Motor neuron (in vitro differentiated cells): ENCODE measurements at regions not wholly inside any gene's neighbourhood (a gene's known extent, or its start where the extent isn't known, plus 50 kb on each side); places are given as distances from the start of the nearest gene placed in this dataset.

Experiments used
- ATAC-seq, 8 experiments: fragments of 200-7000 bp; cut with Tn5 transposase; replicated peaks in 6 of 8; 2 replicates each; pipeline ENCODE4 v1.8.0; 2021; ENCODE audit warnings: mild to moderate bottlenecking in 8 of 8, moderate library complexity in 8 of 8
- H3K27ac ChIP-seq, 2 donors: fragments of 250-450 bp; sonication (Bioruptor Pico); 2 replicates each; pipeline ENCODE4 v1.9.0; 2021; ENCODE audit warnings: antibody characterized with exemption in 2 of 2, mild to moderate bottlenecking in 2 of 2, moderate library complexity in 1 of 2
- H3K4me1 ChIP-seq, 2 donors: fragments of 250-450 bp; sonication (Bioruptor Pico); replicated peaks in 1 of 2; 2 replicates each; pipeline ENCODE4 v1.6.1; 2021; ENCODE audit warnings: antibody characterized with exemption in 2 of 2, mild to moderate bottlenecking in 2 of 2, moderate library complexity in 1 of 2
- H3K4me3 ChIP-seq, 5 donors: fragments of 250-450 bp; sonication (Bioruptor Pico); 2 replicates each; pipeline ENCODE4 v1.9.0; 2021; ENCODE audit warnings: antibody characterized with exemption in 5 of 5, mild to moderate bottlenecking in 5 of 5, moderate library complexity in 4 of 5
- WGBS, 10 experiments: fragments of 450-650 bp; shearing (Covaris generic); methylation state at CpG; one replicate each; pipeline ENCODE4 v1.0.0; 2022; 5-methylcytosine and 5-hydroxymethylcytosine counted together
- in situ Hi-C, 9 experiments: fragments of 400-800 bp; cut with MboI; loops; one replicate each; pipeline ENCODE4 v1.15.0; 2021; ENCODE audit warnings: low sequenced_read_pairs in 9 of 9, low pct_unique_long_range_greater_than_20kb in 2 of 9; ENCODE audit not compliant: unreplicated experiment in 9 of 9

DNA sequence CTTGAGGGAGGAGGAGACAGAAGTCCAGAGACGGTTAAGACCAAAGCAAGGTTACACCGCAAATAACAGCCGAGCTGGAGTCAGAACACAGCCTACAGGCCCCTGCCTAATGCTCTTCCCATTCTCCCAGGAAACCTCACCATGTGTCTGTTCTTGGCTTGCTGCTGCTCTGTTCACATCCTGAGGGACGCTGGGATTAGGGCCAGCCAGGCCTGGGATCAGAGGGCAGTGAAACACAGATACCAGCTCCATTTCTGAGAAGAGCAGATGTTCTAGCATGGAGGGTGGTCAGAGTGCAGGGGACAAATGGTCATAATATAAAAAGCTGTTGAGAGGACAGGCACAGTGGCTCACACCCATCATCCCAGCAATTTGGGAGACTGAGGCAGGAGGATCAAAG, 124.8 kb upstream of the LARP1 start:
- H3K27ac ChIP-seq: no peak overlapping the region
- WGBS, 10 experiments: 53 to 100% (median 64%) methylated on average over 1 to 2 of the region's 4 CpGs; no CpG with 5 or more reads in 5 of the 10 experiments
- no peaks in the 10 kb centered on the region for H3K4me1 ChIP-seq
- in situ Hi-C loops: loop anchor here in 2 of 9 experiments (25.0 kb wide), 2 partner anchors 643 to 668 kb away; no protein-coding TSS in a partner anchor
- H3K4me3 ChIP-seq: no peak overlapping the region
- ATAC-seq: no peak

DNA sequence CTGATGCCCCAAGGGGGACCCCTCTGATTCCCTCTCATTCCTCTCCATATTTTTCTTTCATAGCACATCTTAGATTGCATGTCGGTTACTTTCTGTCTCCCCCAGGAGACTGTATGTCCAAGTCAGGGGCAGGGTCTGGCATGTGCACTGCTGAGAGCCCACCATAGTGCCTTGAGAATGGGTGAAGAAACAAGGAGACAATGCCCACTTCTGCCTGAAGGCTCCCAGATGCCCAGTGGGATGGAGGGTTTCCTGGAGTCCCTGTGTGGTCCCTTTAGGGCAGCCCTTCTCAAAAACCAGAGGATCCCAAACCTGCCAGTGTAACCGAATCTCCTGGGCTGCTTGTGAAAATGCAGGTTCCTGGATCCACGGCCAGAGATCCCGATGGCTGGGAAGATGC, 126.5 kb upstream of the LARP1 start:
- H3K4me1 ChIP-seq: no peaks in the 10 kb centered on the region
- H3K4me3 ChIP-seq: no peak overlapping the region
- WGBS, 10 experiments: 67 to 100% (median 82%) methylated on average over 1 to 2 of the region's 4 CpGs; no CpG with 5 or more reads in 5 of the 10 experiments
- no peak overlapping the region for H3K27ac ChIP-seq
- no peak for ATAC-seq
- in situ Hi-C loops: loop anchor here in 2 of 9 experiments (25.0 kb wide), 2 partner anchors 641 to 666 kb away; no protein-coding TSS in a partner anchor

DNA sequence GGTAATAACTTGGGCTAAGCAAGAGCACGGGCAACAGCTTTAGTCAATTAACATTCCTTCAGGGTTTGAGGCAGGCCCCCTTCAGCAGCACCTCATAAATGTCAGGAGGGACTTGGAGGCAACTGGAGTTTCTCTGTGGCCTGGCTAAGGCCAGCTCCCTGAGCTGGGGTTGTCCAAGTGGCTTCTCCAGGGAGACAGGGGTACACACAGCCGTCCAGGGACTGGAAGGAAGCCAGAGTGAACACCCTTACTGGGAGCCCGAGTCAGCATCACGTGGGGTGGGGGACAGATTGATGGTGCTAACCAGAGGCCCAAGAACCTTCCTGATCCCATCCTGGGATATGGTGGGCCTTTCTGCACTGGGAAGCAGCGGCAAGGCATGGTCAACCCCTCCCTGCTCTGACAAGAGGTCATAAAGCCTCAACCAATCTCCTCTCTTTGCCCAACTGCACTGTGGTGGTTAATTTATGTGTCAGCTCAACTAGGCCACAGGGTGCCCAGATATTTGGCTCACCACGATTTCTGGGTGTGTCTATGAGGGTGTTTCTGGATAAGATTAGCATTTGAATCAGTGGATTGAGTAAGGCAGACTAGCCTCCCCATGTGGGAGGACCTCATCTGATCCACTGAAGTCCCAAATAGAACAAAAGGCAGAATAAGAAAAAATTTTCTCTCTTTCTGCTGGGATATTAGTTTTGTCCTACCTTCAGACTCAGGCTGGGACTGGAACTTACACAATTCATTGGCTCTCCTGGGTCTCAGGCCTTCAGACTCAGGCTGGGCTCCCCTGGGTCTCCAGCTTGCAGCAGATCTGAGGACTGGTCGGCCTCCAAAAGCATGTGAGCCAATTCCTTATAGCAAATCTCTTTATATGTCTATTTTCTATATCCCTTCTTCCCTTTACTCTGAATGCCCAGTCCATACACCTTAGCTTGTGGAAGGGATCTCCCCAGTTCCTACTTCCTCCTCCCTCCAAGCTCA, 127.2 kb upstream of the LARP1 start:
- H3K4me3 ChIP-seq: no peak overlapping the region
- H3K4me1 ChIP-seq: no peaks in the 10 kb centered on the region
- no peak overlapping the region for H3K27ac ChIP-seq
- ATAC-seq: peak in 3 of 8 experiments; percentile 68 to 93 (median 86)
- WGBS, 10 experiments: 12 to 67% (median 50%) methylated on average over 1 to 6 of the region's 7 CpGs; no CpG with 5 or more reads in 3 of the 10 experiments
- in situ Hi-C loops: loop anchor here in 2 of 9 experiments (25.0 kb wide), 2 partner anchors 641 to 666 kb away; no protein-coding TSS in a partner anchor

GRCh38 chr5:154626876-154627557, 128.2 kb upstream of the LARP1 start:
- Histone ChIP-seq H3K4me1 (no peaks in the 10 kb centered on the region), H3K4me3 (no peak overlapping the region), H3K27ac (no peak overlapping the region)
- in situ Hi-C loops: loop anchor here in 2 of 9 experiments (25.0 kb wide), 2 partner anchors 640 to 665 kb away; no protein-coding TSS in a partner anchor
- 8 to 100% (median 60%) methylated on average over 1 to 3 of the region's 7 CpGs; no CpG with 5 or more reads in 4 of the 10 experiments for WGBS, 10 experiments
- ATAC-seq: no peak

GRCh38 chr5:154625031-154625430, 130.1 kb upstream of the LARP1 start:
- in situ Hi-C loops: loop anchor here in 2 of 9 experiments (25.0 kb wide), 2 partner anchors 638 to 663 kb away; no protein-coding TSS in a partner anchor
- 40 to 94% (median 75%) methylated on average over 1 to 5 of the region's 5 CpGs; no CpG with 5 or more reads in 2 of the 10 experiments for WGBS, 10 experiments
- ATAC-seq: no peak

GRCh38 chr5:154624341-154624740, 130.8 kb upstream of the LARP1 start:
- H3K27ac ChIP-seq: no peak overlapping the region
- in situ Hi-C loops: loop anchor here in 6 of 9 experiments (25.0 kb wide), 2 partner anchors 137 to 162 kb away; partner anchors contain the start of gene HAND1 (in 3 of the 6)
- H3K4me1 ChIP-seq: no peaks in the 10 kb centered on the region
- no peak for ATAC-seq
- H3K4me3 ChIP-seq: no peak overlapping the region
- WGBS, 10 experiments: 77 to 100% (median 86%) methylated on average over 2 to 3 of the region's 3 CpGs; no CpG with 5 or more reads in 6 of the 10 experiments

More at GRCh38 chr5:154625031-154625430, 130.1 kb upstream of the LARP1 start:
- Histone ChIP-seq H3K4me1 (no peaks in the 10 kb centered on the region), H3K4me3 (no peak overlapping the region), H3K27ac (no peak overlapping the region)

GRCh38 chr5:154620411-154620810, 134.8 kb upstream of the LARP1 start:
- ATAC-seq: no peak
- in situ Hi-C loops: loop anchor here in 6 of 9 experiments (25.0 kb wide), 2 partner anchors 133 to 158 kb away; partner anchors contain the start of gene HAND1 (in 3 of the 6)
- Histone ChIP-seq H3K27ac (no peak overlapping the region), H3K4me3 (no peak overlapping the region), H3K4me1 (no peaks in the 10 kb centered on the region)
- 50 to 100% (median 75%) methylated on average over 1 of the region's 1 CpG; no CpG with 5 or more reads in 5 of the 10 experiments for WGBS, 10 experiments

GRCh38 chr5:154618696-154619095, 136.5 kb upstream of the LARP1 start:
- H3K4me3 ChIP-seq: no peak overlapping the region
- in situ Hi-C loops: loop anchor here in 6 of 9 experiments (25.0 kb wide), 2 partner anchors 131 to 156 kb away; partner anchors contain the start of gene HAND1 (in 3 of the 6)
- no peak for ATAC-seq

DNA sequence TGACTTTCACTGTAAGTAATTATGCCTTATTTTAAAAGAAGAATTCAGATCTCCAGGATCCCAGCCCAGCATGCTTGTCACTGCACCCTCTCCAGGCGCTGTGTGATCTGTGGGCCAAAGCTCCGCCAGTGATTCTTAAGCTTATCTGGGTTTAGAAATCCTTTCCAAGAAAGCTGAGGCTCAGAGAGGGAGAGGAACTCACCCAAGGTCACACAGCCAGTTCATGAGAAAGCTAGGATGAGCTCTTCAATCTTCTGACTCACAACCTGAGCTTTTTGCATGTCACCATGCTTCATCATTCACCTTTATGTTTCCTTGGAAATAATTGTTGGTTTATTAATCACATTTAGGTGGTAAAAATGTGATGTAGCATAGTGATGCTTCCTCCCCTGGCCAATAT, 136.6 kb upstream of the HAND1 start:
- 40 to 100% (median 64%) methylated on average over 1 to 2 of the region's 2 CpGs; no CpG with 5 or more reads in 4 of the 10 experiments for WGBS, 10 experiments
- peaks cover 0 to 9% of the 10 kb centered on the region in 2 donors for H3K4me1 ChIP-seq
- no peak overlapping the region for H3K4me3 ChIP-seq
- in situ Hi-C loops: loop anchor here in 6 of 9 experiments (25.0 kb wide), 2 partner anchors 127 to 152 kb away; partner anchors contain the start of gene HAND1 (in 3 of the 6)
- no peak overlapping the region for H3K27ac ChIP-seq
- ATAC-seq: no peak

More at GRCh38 chr5:154618696-154619095, 136.5 kb upstream of the LARP1 start:
- Histone ChIP-seq H3K4me1 (no peaks in the 10 kb centered on the region), H3K27ac (no peak overlapping the region)

DNA sequence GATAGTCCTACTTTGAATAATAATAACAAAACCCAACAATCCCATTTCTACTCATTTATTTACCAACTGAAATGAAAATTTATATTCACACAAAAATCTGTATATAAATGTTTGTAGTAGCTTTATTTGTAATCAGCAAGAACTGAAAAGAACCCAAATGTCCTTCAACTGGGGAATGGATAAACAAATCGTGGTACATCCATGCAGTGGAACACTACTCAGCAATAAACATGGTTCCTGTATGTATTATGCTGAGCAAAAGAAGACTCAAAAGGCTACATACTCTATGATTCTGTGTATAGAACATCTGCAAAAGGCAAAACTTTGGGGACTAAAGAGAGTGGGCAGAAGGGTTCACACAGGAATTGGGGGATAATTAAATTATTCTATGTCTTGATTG, 136.1 kb upstream of the HAND1 start:
- no peak for ATAC-seq
- Histone ChIP-seq H3K27ac (no peak overlapping the region), H3K4me3 (no peak overlapping the region), H3K4me1 (peaks cover 0 to 9% of the 10 kb centered on the region in 2 donors)
- in situ Hi-C loops: loop anchor here in 6 of 9 experiments (25.0 kb wide), 2 partner anchors 127 to 152 kb away; partner anchors contain the start of gene HAND1 (in 3 of the 6)
- 0 to 100% (median 74%) methylated on average over 1 of the region's 1 CpG; no CpG with 5 or more reads in 2 of the 10 experiments for WGBS, 10 experiments

- 64 to 100% (median 81%) methylated on average over 2 to 5 of the region's 5 CpGs for WGBS, 10 experiments
- Histone ChIP-seq H3K27ac (no peak overlapping the region), H3K4me1 (peaks cover 0 to 9% of the 10 kb centered on the region in 2 donors), H3K4me3 (no peak overlapping the region)
- in situ Hi-C loops: loop anchor here in 6 of 9 experiments (25.0 kb wide), 2 partner anchors 125 to 150 kb away; partner anchors contain the start of gene HAND1 (in 3 of the 6)
- no peak for ATAC-seq
These were observed 134.6 kb upstream of the HAND1 start for GRCh38 chr5:154612666-154613065.

GRCh38 chr5:154611341-154611767, 133.3 kb upstream of the HAND1 start:
- no peak overlapping the region for H3K27ac ChIP-seq
- 0 to 20% (median 3%) methylated on average over 2 to 15 of the region's 23 CpGs; no CpG with 5 or more reads in 4 of the 10 experiments for WGBS, 10 experiments
- in situ Hi-C loops: loop anchor here in 6 of 9 experiments (25.0 kb wide), 2 partner anchors 124 to 149 kb away; partner anchors contain the start of gene HAND1 (in 3 of the 6)
- peak; percentile 2 to 47 (median 30) for ATAC-seq
- no peak overlapping the region for H3K4me3 ChIP-seq
- H3K4me1 ChIP-seq: peaks cover 0 to 9% of the 10 kb centered on the region in 2 donors
